ENCODE measurements at regions not wholly inside any gene's neighbourhood (a gene's known extent, or its start where the extent isn't known, plus 50 kb on each side); places are given as distances from the start of the nearest gene placed in this dataset.

- DNase-seq (ENCODE audit: low spot score) = no peak
- in situ Hi-C loops (cut with MboI; ENCODE audit: low sequenced_read_pairs, unreplicated experiment) = no loop called here
- TF ChIP-seq, protein P1, sequence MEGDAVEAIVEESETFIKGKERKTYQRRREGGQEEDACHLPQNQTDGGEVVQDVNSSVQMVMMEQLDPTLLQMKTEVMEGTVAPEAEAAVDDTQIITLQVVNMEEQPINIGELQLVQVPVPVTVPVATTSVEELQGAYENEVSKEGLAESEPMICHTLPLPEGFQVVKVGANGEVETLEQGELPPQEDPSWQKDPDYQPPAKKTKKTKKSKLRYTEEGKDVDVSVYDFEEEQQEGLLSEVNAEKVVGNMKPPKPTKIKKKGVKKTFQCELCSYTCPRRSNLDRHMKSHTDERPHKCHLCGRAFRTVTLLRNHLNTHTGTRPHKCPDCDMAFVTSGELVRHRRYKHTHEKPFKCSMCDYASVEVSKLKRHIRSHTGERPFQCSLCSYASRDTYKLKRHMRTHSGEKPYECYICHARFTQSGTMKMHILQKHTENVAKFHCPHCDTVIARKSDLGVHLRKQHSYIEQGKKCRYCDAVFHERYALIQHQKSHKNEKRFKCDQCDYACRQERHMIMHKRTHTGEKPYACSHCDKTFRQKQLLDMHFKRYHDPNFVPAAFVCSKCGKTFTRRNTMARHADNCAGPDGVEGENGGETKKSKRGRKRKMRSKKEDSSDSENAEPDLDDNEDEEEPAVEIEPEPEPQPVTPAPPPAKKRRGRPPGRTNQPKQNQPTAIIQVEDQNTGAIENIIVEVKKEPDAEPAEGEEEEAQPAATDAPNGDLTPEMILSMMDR (IDR thresholded peaks at IDR 0.05; ENCODE audit: borderline replicate concordance, control extremely low read depth, extremely low read depth, insufficient read depth, missing control alignments) = no peak
Measured at GRCh38 chr5:120043431-120043830, 414.1 kb downstream of the FAM170A start.

GRCh38 chr5:120052916-120053828 is 410.9 kb upstream of the PRR16 start:
- in situ Hi-C loops (cut with MboI; ENCODE audit: low sequenced_read_pairs, unreplicated experiment) = no loop called here
- TF ChIP-seq, protein P1 (IDR thresholded peaks at IDR 0.05; ENCODE audit: borderline replicate concordance, control extremely low read depth, extremely low read depth, insufficient read depth, missing control alignments) = no peak
- no peak for DNase-seq (ENCODE audit: low spot score)

- no peak for DNase-seq (ENCODE audit: low spot score)
- in situ Hi-C loops (cut with MboI; ENCODE audit: low sequenced_read_pairs, unreplicated experiment) = no loop called here
- TF ChIP-seq, protein P1 (IDR thresholded peaks at IDR 0.05; ENCODE audit: borderline replicate concordance, control extremely low read depth, extremely low read depth, insufficient read depth, missing control alignments) = no peak
Measured at GRCh38 chr5:120053841-120054240, 410.3 kb upstream of the PRR16 start.

GRCh38 chr5:120055858-120056257 is 408.2 kb upstream of the PRR16 start:
- DNase-seq (ENCODE audit: low spot score) = no peak
- TF ChIP-seq, protein P1 (IDR thresholded peaks at IDR 0.05; ENCODE audit: borderline replicate concordance, control extremely low read depth, extremely low read depth, insufficient read depth, missing control alignments) = no peak
- in situ Hi-C loops (cut with MboI; ENCODE audit: low sequenced_read_pairs, unreplicated experiment) = no loop called here

GRCh38 chr5:120062515-120062917 is 401.6 kb upstream of the PRR16 start:
- DNase-seq (ENCODE audit: low spot score) = no peak
- TF ChIP-seq, protein P1 (IDR thresholded peaks at IDR 0.05; ENCODE audit: borderline replicate concordance, control extremely low read depth, extremely low read depth, insufficient read depth, missing control alignments) = no peak
- in situ Hi-C loops (cut with MboI; ENCODE audit: low sequenced_read_pairs, unreplicated experiment) = no loop called here

GRCh38 chr5:120072068-120072761 is 391.9 kb upstream of the PRR16 start:
- no peak for DNase-seq (ENCODE audit: low spot score)
- TF ChIP-seq, protein P1 (IDR thresholded peaks at IDR 0.05; ENCODE audit: borderline replicate concordance, control extremely low read depth, extremely low read depth, insufficient read depth, missing control alignments) = no peak
- in situ Hi-C loops (cut with MboI; ENCODE audit: low sequenced_read_pairs, unreplicated experiment) = no loop called here

Data from GM13976 (cell line).